SH-SY5Y (cell line): ENCODE measurements at regions not wholly inside any gene's neighbourhood (a gene's known extent, or its start where the extent isn't known, plus 50 kb on each side); places are given as distances from the start of the nearest gene placed in this dataset.

Experiments
- GATA2 ChIP-seq: IDR thresholded peaks from 2 replicates; pipeline ENCODE4 v1.6.1; 2011; ENCODE audit warnings: mild to moderate bottlenecking, low read depth, low read length
- GATA3 ChIP-seq: IDR thresholded peaks from 2 replicates; pipeline ENCODE4 v1.6.1; 2011; ENCODE audit warnings: low read depth, mild to moderate bottlenecking, low read length, moderate library complexity

DNA sequence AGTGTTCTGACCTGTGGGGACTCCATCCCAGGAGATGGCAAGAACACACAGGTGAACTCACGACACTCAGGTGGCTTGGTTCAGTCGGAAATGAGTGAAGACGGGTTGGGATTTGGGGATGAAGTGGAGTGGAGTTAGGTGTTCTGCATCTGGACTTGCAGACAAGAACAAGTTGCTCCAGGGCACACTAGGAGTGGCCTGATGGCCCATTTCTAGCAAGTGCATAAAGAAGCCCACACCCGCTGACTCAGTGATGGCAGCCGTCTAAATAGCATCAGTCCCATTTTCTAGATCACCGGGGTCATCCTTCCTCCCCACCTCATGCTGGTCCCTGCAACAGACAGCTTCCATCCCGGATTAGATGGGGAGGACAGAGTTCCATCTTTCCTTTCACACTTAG lies 278.4 kb downstream of the C1orf94 start:
- TF ChIP-seq GATA2 (no peak), GATA3 (no peak)
